ENCODE measurements at regions not wholly inside any gene's neighbourhood (a gene's known extent, or its start where the extent isn't known, plus 50 kb on each side); places are given as distances from the start of the nearest gene placed in this dataset.

GRCh38 chr19:29410601-29411000, 115.2 kb upstream of the VSTM2B start:
- TF ChIP-seq CTCF (IDR thresholded peaks at IDR 0.05): no peak
- no peak for TF ChIP-seq ZFX (IDR thresholded peaks at IDR 0.05; ENCODE audit: borderline replicate concordance)

Measured in 22Rv1 (cell line).